GM10266 (cell line): ENCODE measurements at regions not wholly inside any gene's neighbourhood (a gene's known extent, or its start where the extent isn't known, plus 50 kb on each side); places are given as distances from the start of the nearest gene placed in this dataset.

Source experiments
- DNase-seq: peaks from one replicate; pipeline ENCODE4 v3.0.0; 2012; ENCODE audit errors: extremely low spot score
- CTCF ChIP-seq: IDR thresholded peaks from 2 replicates; pipeline ENCODE4 v1.5.1; 2012; ENCODE audit warnings: mild to moderate bottlenecking, low read depth; ENCODE audit not compliant: control insufficient read depth, insufficient read depth; ENCODE audit errors: missing control alignments

DNA sequence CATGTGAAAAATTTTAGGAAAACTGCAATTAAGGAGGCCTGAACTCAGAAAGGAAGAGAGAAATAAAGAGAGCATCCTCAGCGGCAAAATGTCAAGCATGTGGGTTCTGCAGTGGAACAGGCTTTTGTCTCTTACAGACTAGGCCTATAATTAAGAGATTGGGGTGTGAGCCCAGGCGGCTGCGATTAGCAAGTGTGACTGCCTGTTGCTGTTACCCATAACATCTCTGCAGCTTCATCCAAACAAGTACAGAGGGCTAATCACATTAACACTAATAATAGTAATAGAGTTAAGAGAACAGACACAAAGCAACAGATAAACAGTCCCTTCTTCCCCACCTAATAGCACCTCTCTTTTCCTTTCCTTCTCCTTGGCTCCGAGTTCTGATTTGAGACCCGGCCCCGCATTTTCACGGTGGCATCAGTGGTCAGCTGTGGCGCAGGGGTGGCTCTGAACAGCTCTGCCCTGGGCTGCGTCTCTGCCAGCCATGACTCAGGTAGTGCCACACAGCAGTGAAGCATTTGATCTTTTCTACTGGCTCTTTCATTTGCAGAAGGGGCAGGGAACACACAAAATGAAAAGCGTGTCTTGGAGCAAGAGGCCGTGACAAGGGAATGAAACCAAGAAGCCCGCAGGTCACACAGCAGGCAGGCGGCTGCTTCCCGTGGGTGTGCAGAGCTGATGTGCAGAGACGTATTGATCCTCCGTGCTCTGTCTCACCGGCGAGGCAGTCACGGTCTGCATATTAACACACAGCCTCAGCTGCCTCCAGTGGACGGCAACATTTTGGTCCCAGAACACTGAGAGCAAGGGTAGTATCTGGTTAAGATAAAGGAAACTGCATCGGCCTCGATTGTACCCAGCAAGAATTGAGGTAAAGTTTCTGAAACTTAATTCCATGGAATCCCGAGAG lies 103.1 kb downstream of the KLF6 start:
- no peak for DNase-seq
- no peak for TF ChIP-seq CTCF

DNA sequence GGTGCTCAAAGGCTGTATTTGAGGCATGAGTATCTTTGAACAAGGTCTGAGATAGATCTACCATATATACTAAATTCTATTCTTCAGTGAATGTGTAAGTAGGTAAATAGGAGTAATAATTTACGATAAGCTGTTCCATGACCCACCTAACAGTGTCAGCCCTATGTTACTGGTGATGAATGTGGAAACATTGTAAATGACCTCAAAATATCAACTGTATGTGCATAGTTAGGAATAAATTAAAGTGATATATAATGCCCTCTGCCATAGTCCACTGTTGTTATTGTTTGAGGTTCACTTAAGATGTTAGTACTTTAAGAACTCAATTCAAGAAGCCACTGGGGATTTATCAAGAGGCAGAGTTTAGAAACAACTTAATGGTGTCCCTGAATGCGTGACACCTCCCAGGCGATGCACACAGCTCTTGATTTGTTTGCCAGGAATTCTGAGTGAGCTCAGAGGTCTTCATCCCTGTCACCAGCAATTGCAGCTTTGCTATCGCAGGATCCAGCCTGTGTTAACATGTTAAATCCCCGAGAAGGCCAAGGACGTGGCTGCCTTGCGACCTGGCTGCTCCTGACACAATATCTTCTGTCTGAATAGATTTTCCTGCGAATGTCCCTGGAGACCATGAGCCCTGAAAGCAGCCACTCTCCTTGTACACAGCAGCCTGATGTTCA lies 104.9 kb downstream of the KLF6 start:
- DNase-seq = no peak
- no peak for TF ChIP-seq CTCF

GRCh38 chr10:3678629-3679227 lies 106.3 kb downstream of the KLF6 start:
- no peak for TF ChIP-seq CTCF
- no peak for DNase-seq

GRCh38 chr10:3676564-3676963 lies 108.4 kb downstream of the KLF6 start:
- TF ChIP-seq CTCF = no peak
- no peak for DNase-seq

DNA sequence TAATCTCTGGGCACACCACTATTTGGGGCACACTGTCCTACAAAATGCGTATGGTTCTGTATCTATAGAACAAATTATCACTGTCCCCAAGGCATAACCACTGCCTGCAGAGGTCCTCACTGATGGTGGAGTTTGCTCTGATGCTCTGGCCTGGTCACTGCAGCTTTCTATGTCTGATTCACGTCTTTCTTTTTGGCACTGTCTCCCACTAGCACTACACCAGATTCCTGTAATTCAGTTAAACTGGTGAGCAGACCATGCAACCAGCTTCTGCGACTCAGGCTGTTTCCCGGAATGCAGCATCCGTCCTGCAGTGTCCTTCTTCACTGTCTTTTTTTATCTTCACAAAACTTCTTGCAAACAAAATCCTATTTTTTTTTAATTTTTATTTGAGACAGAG lies 112.8 kb downstream of the KLF6 start:
- no peak for TF ChIP-seq CTCF
- no peak for DNase-seq

- no peak for DNase-seq
- TF ChIP-seq CTCF = no peak
Measured at GRCh38 chr10:3671386-3671955, 113.5 kb downstream of the KLF6 start.
